ENCODE measurements at regions not wholly inside any gene's neighbourhood (a gene's known extent, or its start where the extent isn't known, plus 50 kb on each side); places are given as distances from the start of the nearest gene placed in this dataset.
"Not testable (repeated sequence)": the region's sequence is repeated elsewhere in the genome, so short reads cannot be mapped to it uniquely, and the experiment has no call there.

DNA sequence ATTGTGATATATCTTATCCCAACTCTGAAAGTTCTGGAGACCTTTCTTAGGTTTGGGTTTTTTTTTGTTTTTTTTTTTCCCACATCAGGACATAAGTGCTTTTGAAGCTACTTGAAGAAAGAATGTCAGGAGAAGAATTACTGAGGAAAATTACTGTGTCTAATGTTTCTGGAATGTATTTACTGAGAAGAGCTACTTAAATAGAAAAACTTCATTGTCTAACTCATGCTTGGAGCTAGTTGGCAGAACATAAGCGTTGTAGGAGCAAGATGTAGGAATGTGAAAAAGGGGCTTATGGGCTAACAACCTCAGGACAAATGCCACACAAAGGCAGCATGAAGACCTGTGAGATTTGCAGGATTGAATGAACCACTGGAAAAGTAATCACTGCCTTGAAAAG, 166.6 kb upstream of the GLRA2 start:
- H3K36me3 Mint-ChIP-seq (ENCODE audit: low read depth): no peaks in the 10 kb centered on the region
- H3K4me3 Mint-ChIP-seq: no peak overlapping the region
- intact Hi-C loops (cut with micrococcal nuclease): no loop called here
- no peak for DNase-seq
- no peaks in the 10 kb centered on the region for H3K9me3 Mint-ChIP-seq
- H3K27ac Mint-ChIP-seq: no peak overlapping the region
- H3K4me1 Mint-ChIP-seq: no peaks in the 10 kb centered on the region
- no peaks in the 10 kb centered on the region for H3K27me3 Mint-ChIP-seq

DNA sequence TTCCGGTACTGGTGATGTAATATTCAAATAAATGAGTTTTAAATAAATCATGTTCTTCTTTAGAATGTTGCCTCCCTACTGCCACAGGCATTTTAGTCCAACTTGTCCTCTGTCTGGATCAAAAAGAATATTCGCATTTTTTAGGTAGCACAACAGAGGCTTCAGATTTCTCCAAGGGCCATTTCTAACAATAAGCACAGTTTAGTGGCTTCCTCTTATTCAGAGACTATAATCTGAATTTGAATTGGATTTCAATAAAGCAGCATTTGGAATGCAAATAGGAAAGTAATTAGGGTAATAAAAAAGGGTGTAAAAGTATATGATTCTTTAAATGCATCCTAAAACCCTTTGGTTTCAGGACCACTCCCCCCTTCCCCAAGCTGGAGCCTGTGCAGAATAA, 167.9 kb upstream of the GLRA2 start:
- no peak for DNase-seq
- intact Hi-C loops (cut with micrococcal nuclease): no loop called here
- no peaks in the 10 kb centered on the region for H3K27me3 Mint-ChIP-seq

DNA sequence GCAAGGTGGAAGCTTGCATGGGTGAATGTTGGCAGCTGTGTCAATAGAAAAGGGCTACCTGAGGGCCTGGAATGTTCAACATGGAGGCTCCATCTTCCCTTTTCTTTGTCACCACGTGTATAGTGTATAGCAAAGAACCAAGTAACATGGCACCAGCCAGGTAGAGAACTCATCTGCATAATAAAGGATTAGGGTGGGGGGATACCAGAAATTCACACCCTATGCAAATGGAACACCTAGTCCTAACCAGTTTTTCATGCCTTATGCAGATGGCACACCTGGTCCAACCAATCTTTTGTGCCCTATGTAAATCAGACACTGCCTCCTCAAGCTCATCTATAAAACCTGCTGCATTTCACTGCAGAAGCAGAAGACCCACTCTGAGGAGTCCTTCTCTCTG, 169.6 kb upstream of the GLRA2 start:
- Mint-ChIP-seq H3K9me3 (no peaks in the 10 kb centered on the region), H3K36me3 (ENCODE audit: low read depth) (no peaks in the 10 kb centered on the region)
- intact Hi-C loops (cut with micrococcal nuclease): no loop called here

More for the DNA sequence above, 167.9 kb upstream of the GLRA2 start:
- H3K9me3 Mint-ChIP-seq: no peaks in the 10 kb centered on the region
- no peak overlapping the region for H3K4me3 Mint-ChIP-seq
- H3K27ac Mint-ChIP-seq: no peak overlapping the region
- H3K4me1 Mint-ChIP-seq: no peaks in the 10 kb centered on the region
- H3K36me3 Mint-ChIP-seq (ENCODE audit: low read depth): no peaks in the 10 kb centered on the region

DNA sequence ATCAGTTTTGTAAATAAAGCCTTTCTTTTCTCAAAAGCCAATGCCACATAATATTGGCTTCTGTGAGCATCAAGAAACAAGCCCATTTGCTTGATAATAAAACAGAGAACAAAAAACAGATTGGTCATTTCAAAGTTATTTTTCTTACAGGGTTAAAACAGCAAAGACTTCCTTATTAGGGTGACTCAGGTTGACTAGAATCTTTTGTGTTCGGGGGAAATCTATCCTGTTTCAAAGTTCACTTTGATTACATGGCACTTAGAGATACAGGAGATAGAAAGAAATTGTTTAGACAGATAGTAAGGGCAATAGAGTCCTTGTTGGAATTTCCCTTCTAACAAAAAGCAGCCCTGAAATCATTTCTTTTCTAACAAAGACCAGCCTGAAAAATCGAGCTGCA, 170.0 kb upstream of the GLRA2 start:
- H3K9me3 Mint-ChIP-seq: no peaks in the 10 kb centered on the region
- no peaks in the 10 kb centered on the region for H3K27me3 Mint-ChIP-seq
- peaks cover 2% of the 10 kb centered on the region for H3K4me1 Mint-ChIP-seq
- H3K27ac Mint-ChIP-seq: no peak overlapping the region
- intact Hi-C loops (cut with micrococcal nuclease): no loop called here
- DNase-seq: no peak
- H3K4me3 Mint-ChIP-seq: no peak overlapping the region
- H3K36me3 Mint-ChIP-seq (ENCODE audit: low read depth): no peaks in the 10 kb centered on the region

More for the DNA sequence above, 169.6 kb upstream of the GLRA2 start:
- Mint-ChIP-seq H3K27me3 (no peaks in the 10 kb centered on the region), H3K4me3 (no peak overlapping the region), H3K4me1 (no peaks in the 10 kb centered on the region), H3K27ac (no peak overlapping the region)
- DNase-seq: no peak

DNA sequence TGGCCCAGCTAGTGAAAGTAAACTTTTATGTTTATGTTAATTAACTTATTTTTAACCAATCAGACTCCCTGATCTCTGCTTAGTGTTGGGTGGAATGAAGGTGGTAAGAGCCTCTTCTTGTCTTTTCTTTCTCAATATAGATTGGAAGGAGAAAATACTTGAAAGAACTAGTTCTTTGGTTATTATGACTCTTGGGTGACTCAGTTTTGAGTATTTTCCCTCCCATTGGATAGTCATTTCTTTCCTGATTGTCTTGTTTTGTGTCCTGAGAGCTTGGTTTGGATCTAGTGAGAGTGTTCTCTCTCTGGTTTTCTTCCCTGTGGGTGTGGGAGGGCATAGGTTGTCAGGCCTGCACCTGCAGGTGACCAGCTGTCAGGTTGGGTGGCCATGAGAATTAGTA, 172.0 kb upstream of the GLRA2 start:
- Mint-ChIP-seq H3K9me3 (no peaks in the 10 kb centered on the region), H3K27ac (no peak overlapping the region), H3K4me1 (peaks cover 2% of the 10 kb centered on the region), H3K27me3 (no peaks in the 10 kb centered on the region), H3K36me3 (ENCODE audit: low read depth) (no peaks in the 10 kb centered on the region), H3K4me3 (no peak overlapping the region)
- intact Hi-C loops (cut with micrococcal nuclease): no loop called here
- DNase-seq: no peak

DNA sequence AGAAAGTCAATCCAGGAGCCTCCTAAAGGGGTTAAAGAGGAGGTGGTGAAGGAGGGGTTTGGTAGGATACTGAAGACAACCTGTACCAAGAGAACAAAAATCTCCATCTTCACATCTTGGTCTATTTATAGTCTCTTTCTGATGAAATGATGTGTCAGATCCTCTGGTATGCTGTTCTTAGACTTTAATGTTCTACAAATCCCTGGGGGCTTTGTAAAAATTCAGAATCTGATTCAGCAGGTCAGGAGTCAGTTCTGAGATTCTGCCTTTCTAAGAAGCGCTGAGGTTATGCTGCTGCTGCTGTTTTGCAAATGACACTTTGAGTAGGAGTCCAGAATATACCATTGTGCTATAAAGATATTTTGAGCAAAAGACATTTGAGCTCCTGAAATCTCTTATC, 172.9 kb upstream of the GLRA2 start:
- Mint-ChIP-seq H3K4me1 (peaks cover 2% of the 10 kb centered on the region), H3K36me3 (ENCODE audit: low read depth) (no peaks in the 10 kb centered on the region), H3K27me3 (no peaks in the 10 kb centered on the region)

DNA sequence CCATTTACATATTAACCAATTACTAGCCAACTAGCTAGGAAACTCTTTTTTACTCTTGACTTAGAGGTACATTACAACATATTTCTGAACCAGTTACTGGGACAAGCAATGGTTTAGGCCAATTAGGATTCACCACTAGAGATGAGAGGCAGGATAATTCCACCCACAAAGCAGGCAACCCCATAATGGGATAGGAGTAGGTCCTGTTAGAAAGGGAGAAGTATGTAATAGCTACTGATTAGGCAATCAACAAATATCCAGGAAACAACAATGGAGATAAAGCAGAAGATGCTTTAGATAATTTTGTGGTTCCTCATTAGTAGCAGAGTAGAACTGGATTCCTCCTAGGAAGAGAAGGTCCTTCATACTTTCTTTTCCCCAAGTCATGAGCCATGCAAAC, 173.8 kb upstream of the GLRA2 start:
- no peaks in the 10 kb centered on the region for H3K36me3 Mint-ChIP-seq (ENCODE audit: low read depth)
- intact Hi-C loops (cut with micrococcal nuclease): no loop called here
- no peak overlapping the region for H3K27ac Mint-ChIP-seq
- no peak overlapping the region for H3K4me3 Mint-ChIP-seq
- no peaks in the 10 kb centered on the region for H3K27me3 Mint-ChIP-seq
- no peak for DNase-seq
- no peaks in the 10 kb centered on the region for H3K9me3 Mint-ChIP-seq
- H3K4me1 Mint-ChIP-seq: peaks cover 2% of the 10 kb centered on the region

More for the DNA sequence above, 172.9 kb upstream of the GLRA2 start:
- Mint-ChIP-seq H3K4me3 (no peak overlapping the region), H3K9me3 (no peaks in the 10 kb centered on the region), H3K27ac (no peak overlapping the region)
- intact Hi-C loops (cut with micrococcal nuclease): no loop called here
- DNase-seq: no peak

DNA sequence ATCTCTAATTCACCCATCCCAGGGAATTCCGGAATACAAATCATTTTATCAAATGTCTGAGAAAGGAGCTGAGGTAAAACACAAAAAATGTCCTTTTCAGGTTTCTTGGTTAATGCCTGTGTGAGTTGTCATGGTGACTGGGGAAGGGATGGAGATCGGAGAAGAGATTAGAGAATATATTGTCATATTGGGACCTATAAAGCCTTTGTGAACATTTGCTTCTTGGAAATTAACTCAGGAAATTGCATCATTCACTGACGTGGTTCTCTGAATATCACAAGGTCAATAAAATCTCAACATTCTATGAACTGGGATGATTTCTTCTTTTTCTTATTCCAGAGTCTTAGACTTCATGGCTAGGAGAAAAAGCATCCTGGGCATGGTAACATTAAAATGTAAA, 174.8 kb upstream of the GLRA2 start:
- no peaks in the 10 kb centered on the region for H3K36me3 Mint-ChIP-seq (ENCODE audit: low read depth)

DNA sequence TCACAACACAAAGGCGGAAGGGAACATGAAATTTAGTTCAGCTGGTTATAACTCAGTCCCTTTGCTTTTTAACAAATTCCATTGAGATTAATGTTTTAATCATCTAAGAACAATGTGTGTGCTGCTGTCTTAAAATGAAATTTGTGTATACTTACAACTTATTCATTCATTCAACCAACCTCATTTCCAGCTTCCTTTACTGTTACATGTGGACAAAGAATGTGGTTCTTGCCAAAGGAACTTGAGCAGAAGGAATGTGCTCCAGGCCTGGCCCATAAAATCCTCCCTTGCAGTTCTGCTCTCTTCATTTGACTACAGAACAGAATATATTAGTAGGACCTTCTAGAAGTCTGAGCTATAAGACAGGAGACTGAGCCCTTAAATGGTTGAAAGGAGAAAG, 176.8 kb upstream of the GLRA2 start:
- Mint-ChIP-seq H3K4me3 (no peak overlapping the region), H3K36me3 (ENCODE audit: low read depth) (no peaks in the 10 kb centered on the region), H3K27me3 (no peaks in the 10 kb centered on the region), H3K27ac (no peak overlapping the region), H3K4me1 (peaks cover 2% of the 10 kb centered on the region), H3K9me3 (no peaks in the 10 kb centered on the region)
- DNase-seq: no peak
- intact Hi-C loops (cut with micrococcal nuclease): no loop called here

More for the DNA sequence above, 174.8 kb upstream of the GLRA2 start:
- DNase-seq: no peak
- no peak overlapping the region for H3K27ac Mint-ChIP-seq
- no peak overlapping the region for H3K4me3 Mint-ChIP-seq
- no peaks in the 10 kb centered on the region for H3K27me3 Mint-ChIP-seq
- peaks cover 2% of the 10 kb centered on the region for H3K4me1 Mint-ChIP-seq
- no peaks in the 10 kb centered on the region for H3K9me3 Mint-ChIP-seq
- intact Hi-C loops (cut with micrococcal nuclease): no loop called here

DNA sequence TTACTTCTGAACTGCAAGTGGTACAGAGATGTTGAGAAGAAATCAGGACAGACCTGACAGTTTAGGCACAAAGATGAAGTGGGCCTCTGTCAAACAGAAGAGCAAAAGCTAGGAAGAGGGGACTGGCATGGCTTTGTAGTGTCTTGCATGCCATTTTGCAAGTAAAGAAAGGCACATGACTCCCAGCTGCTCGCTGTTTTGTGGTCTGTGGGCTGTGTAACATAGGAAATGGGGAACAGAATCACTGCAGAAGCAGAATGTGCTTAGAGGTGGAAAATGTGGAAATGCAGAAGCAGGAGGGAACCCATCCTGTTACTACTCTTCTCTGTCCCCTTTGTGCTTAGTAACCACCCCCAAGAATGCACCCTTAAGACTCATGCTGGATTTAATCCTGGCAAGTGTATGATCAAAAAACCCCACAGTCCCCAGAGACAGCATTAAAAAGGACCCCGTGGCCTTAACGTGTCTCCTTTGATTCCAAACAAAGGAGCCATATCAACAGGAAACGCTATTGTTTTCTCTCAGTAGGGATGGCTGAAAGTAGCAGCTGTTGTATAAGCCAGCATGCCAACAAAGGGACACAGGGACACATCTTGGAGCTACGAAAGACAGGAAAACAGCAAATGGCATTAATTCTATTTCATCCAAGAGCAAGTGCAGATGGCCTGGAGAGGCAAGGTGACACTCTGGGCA, 177.6 kb upstream of the GLRA2 start:
- Mint-ChIP-seq H3K4me1 (peaks cover 2% of the 10 kb centered on the region), H3K4me3 (no peak overlapping the region), H3K27me3 (no peaks in the 10 kb centered on the region), H3K9me3 (no peaks in the 10 kb centered on the region), H3K36me3 (ENCODE audit: low read depth) (no peaks in the 10 kb centered on the region), H3K27ac (no peak overlapping the region)
- intact Hi-C loops (cut with micrococcal nuclease): no loop called here
- DNase-seq: no peak

DNA sequence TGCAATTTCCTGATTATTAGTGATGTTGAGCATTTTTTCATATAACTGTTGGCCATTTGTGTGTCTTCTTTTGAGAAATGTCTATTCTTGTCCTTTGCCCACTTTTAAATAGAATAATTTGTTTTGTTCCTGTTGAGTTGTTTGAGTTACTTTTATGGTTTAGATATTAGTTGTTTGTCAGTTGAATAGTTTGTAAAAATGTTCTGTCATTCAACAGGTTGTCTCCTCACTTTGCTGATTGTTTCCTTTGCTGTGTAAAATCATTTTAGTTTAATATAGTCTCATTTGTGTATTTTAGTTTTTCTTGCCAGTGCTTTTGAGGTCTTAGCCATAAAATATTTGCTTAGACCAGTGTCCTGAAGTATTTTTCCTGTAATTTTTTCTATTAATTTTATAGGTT, 181.8 kb upstream of the GLRA2 start:
- H3K27me3 Mint-ChIP-seq: no peaks in the 10 kb centered on the region
- DNase-seq: no peak
- H3K4me1 Mint-ChIP-seq: no peaks in the 10 kb centered on the region
- H3K9me3 Mint-ChIP-seq: peaks cover 3% of the 10 kb centered on the region
- H3K27ac Mint-ChIP-seq: no peak overlapping the region
- H3K36me3 Mint-ChIP-seq (ENCODE audit: low read depth): no peaks in the 10 kb centered on the region
- intact Hi-C loops (cut with micrococcal nuclease): no loop called here
- H3K4me3 Mint-ChIP-seq: no peak overlapping the region

DNA sequence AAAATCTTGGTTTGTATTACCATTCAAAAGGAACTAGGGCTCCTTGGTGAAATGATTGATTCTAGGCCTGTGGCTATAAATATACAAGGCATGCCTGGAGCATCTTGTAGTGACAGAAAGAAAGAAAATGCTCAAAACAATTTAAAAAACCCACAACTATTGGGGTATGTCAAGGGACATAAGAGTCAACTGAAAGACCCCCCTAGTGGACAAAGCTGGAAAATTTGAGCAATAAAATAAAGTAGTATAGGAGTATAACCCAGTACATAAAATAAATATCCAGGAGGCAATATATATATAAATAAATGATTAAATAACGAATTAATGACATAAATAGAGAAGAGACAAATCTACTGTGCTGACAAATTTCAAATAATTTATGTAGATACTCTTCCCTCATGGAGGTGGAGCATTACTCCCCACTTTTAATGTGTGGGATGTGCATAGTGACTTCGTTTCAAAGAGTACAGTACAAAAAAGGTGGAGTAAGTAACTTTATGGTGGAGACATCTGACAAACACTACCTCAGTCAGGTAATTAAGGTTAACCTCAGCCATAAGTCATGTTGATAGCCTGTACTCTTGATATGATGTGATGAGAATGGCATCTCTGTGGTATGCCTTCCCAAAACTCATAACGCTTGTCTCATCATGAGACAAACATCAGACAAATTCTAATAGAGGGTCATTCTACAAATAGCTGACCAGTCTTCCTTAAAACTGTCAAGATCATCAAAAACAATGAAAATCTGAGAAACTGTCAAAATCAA, 185.0 kb upstream of the GLRA2 start:
- H3K4me3 Mint-ChIP-seq: no peak overlapping the region
- no peaks in the 10 kb centered on the region for H3K36me3 Mint-ChIP-seq (ENCODE audit: low read depth)
- H3K27ac Mint-ChIP-seq: no peak overlapping the region
- H3K9me3 Mint-ChIP-seq: peaks cover 3% of the 10 kb centered on the region
- no peak for DNase-seq
- intact Hi-C loops (cut with micrococcal nuclease): no loop called here
- no peaks in the 10 kb centered on the region for H3K4me1 Mint-ChIP-seq
- no peaks in the 10 kb centered on the region for H3K27me3 Mint-ChIP-seq

DNA sequence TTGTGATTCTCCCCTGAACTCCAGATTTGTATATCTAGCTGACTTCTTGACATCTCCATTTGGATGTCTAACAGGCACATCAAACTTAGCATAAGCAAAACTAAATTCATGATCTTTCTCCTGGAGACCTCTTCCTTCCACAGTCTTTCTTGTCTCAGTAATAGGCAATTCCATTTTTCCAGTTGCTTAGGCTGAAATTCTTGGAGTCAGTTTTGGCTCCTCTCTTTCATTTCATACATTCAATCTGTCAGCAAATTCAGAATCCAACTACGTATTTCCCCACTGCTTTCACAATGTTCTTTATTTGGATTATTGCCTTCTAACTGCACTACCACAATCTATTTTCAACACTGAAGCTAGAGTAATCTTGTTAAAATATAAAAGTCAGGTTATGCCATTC, 219.9 kb upstream of the GLRA2 start:
- H3K36me3 Mint-ChIP-seq (ENCODE audit: low read depth): no peaks in the 10 kb centered on the region

DNA sequence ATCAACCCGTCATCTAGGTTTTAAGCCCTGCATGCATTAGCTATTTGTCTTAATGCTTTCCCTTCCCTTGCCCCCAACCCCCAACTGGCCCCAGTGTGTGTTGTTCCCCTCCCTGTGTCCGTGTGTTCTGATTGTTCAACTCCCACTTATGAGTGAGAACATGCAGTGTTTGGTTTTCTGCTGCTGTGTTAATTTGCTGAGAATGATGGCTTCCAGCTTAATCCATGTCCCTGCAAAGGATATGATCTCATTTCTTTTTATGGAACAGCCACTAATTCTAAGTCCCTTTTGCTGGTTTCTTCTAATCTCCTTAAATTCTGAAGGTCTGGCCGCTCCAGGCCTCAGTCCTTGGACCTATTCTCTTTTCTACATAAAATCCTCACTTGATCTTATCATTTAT, 220.4 kb upstream of the GLRA2 start:
- H3K4me3 Mint-ChIP-seq; intact Hi-C loops (cut with micrococcal nuclease); DNase-seq; H3K27ac Mint-ChIP-seq; H3K9me3 Mint-ChIP-seq; H3K27me3 Mint-ChIP-seq; H3K36me3 Mint-ChIP-seq (ENCODE audit: low read depth); H3K4me1 Mint-ChIP-seq: not testable (repeated sequence)

More for the DNA sequence above, 219.9 kb upstream of the GLRA2 start:
- intact Hi-C loops (cut with micrococcal nuclease): no loop called here
- no peak for DNase-seq
- no peaks in the 10 kb centered on the region for H3K9me3 Mint-ChIP-seq
- no peaks in the 10 kb centered on the region for H3K27me3 Mint-ChIP-seq
- H3K4me1 Mint-ChIP-seq: no peaks in the 10 kb centered on the region
- H3K27ac Mint-ChIP-seq: no peak overlapping the region
- no peak overlapping the region for H3K4me3 Mint-ChIP-seq

DNA sequence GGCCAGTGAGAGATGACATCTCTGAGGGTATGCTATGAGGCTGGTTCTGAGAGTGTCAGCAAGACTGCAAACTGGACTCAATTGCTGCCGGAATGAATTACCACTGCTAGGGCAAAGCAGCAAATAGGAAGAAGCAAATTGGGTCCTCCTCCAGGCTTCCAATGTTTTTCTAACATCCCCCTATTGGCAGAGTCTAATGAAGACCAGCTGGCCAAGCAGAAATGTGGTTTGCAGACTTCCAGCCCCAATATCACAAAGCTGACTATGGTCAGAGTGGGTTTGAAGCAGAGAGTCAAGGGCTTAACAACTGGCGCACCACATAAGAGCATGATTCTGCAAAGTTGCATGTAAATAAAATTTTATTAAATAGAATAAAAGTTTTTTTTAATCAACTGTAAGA, 225.4 kb upstream of the GLRA2 start:
- no peak overlapping the region for H3K4me3 Mint-ChIP-seq
- H3K36me3 Mint-ChIP-seq (ENCODE audit: low read depth): no peaks in the 10 kb centered on the region
- H3K9me3 Mint-ChIP-seq: no peaks in the 10 kb centered on the region
- DNase-seq: no peak
- H3K27me3 Mint-ChIP-seq: no peaks in the 10 kb centered on the region
- intact Hi-C loops (cut with micrococcal nuclease): no loop called here
- no peak overlapping the region for H3K27ac Mint-ChIP-seq
- H3K4me1 Mint-ChIP-seq: no peaks in the 10 kb centered on the region
